ENCODE measurements at regions not wholly inside any gene's neighbourhood (a gene's known extent, or its start where the extent isn't known, plus 50 kb on each side); places are given as distances from the start of the nearest gene placed in this dataset.

- intact Hi-C loops (cut with micrococcal nuclease) = no loop called here
- Mint-ChIP-seq H3K27ac (no peak overlapping the region), H3K36me3 (ENCODE audit: low read depth) (peaks cover 49% of the 10 kb centered on the region), H3K27me3 (no peaks in the 10 kb centered on the region), H3K4me1 (peaks cover 27% of the 10 kb centered on the region), H3K9me3 (no peaks in the 10 kb centered on the region), H3K4me3 (no peak overlapping the region)
- DNase-seq (no peak), ATAC-seq (ENCODE audit: low read depth) (no peak)
- ChIA-PET CTCF (no interaction called here), POLR2A (no interaction called here)
- TF ChIP-seq, protein P1, sequence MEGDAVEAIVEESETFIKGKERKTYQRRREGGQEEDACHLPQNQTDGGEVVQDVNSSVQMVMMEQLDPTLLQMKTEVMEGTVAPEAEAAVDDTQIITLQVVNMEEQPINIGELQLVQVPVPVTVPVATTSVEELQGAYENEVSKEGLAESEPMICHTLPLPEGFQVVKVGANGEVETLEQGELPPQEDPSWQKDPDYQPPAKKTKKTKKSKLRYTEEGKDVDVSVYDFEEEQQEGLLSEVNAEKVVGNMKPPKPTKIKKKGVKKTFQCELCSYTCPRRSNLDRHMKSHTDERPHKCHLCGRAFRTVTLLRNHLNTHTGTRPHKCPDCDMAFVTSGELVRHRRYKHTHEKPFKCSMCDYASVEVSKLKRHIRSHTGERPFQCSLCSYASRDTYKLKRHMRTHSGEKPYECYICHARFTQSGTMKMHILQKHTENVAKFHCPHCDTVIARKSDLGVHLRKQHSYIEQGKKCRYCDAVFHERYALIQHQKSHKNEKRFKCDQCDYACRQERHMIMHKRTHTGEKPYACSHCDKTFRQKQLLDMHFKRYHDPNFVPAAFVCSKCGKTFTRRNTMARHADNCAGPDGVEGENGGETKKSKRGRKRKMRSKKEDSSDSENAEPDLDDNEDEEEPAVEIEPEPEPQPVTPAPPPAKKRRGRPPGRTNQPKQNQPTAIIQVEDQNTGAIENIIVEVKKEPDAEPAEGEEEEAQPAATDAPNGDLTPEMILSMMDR (IDR thresholded peaks at IDR 0.05) = no peak
Observed at GRCh38 chr17:77485089-77485833, 344.5 kb downstream of the SEC14L1 start.

GRCh38 chr17:77487211-77487629, 346.5 kb downstream of the SEC14L1 start:
- Mint-ChIP-seq H3K36me3 (ENCODE audit: low read depth) (peaks cover 53% of the 10 kb centered on the region), H3K27me3 (no peaks in the 10 kb centered on the region), H3K9me3 (no peaks in the 10 kb centered on the region), H3K27ac (no peak overlapping the region), H3K4me1 (peaks cover 21% of the 10 kb centered on the region), H3K4me3 (no peak overlapping the region)
- DNase-seq (no peak), ATAC-seq (ENCODE audit: low read depth) (no peak)
- intact Hi-C loops (cut with micrococcal nuclease) = no loop called here
- ChIA-PET POLR2A (no interaction called here), CTCF (no interaction called here)
- TF ChIP-seq, protein P1 (IDR thresholded peaks at IDR 0.05) = no peak

- TF ChIP-seq, protein P1 (IDR thresholded peaks at IDR 0.05) = no peak
- ChIA-PET POLR2A (no interaction called here), CTCF (no interaction called here)
- H3K4me1 Mint-ChIP-seq = peaks cover 27% of the 10 kb centered on the region
- no peak overlapping the region for H3K27ac Mint-ChIP-seq
- H3K4me3 Mint-ChIP-seq = no peak overlapping the region
- DNase-seq = no peak
- no peaks in the 10 kb centered on the region for H3K27me3 Mint-ChIP-seq
- no peak for ATAC-seq (ENCODE audit: low read depth)
- intact Hi-C loops (cut with micrococcal nuclease) = no loop called here
- no peaks in the 10 kb centered on the region for H3K9me3 Mint-ChIP-seq
- peaks cover 55% of the 10 kb centered on the region for H3K36me3 Mint-ChIP-seq (ENCODE audit: low read depth)
Observed at GRCh38 chr17:77487677-77488530, 347.1 kb downstream of the SEC14L1 start.

- no peak overlapping the region for H3K4me3 Mint-ChIP-seq
- peaks cover 26% of the 10 kb centered on the region for H3K4me1 Mint-ChIP-seq
- TF ChIP-seq, protein P1 (IDR thresholded peaks at IDR 0.05) = no peak
- DNase-seq (no peak), ATAC-seq (ENCODE audit: low read depth) (no peak)
- peaks cover 61% of the 10 kb centered on the region for H3K36me3 Mint-ChIP-seq (ENCODE audit: low read depth)
- CTCF ChIA-PET = no interaction called here
- H3K27ac Mint-ChIP-seq = no peak overlapping the region
- H3K9me3 Mint-ChIP-seq = no peaks in the 10 kb centered on the region
- H3K27me3 Mint-ChIP-seq = no peaks in the 10 kb centered on the region
- intact Hi-C loops (cut with micrococcal nuclease) = no loop called here
- POLR2A ChIA-PET = no interaction called here
Observed at GRCh38 chr17:77488531-77489238, 347.9 kb downstream of the SEC14L1 start.

Data from activated B cell treated with CpG ODN at 0.5 μM for 24 hours (primary cell).